ENCODE measurements at regions not wholly inside any gene's neighbourhood (a gene's known extent, or its start where the extent isn't known, plus 50 kb on each side); places are given as distances from the start of the nearest gene placed in this dataset.

DNA sequence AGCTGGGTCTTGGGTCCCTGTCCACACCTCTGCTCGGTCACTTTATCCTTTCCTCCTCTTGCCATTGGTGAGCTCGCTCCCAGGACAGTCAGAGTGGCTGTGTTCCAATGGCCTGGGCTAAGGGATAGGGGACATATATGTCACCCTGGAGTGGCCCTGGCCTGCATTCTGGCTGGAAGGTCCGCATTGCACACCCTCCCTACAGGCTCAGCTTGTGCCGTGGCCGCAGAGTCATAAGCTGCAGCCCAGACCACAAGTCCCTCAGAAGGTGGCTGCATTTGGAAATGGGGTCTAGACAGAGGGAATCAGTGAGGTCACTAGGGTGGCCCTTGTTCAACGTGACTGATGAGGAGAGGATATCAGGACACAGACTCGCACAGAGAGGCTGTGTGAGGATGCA, 363.8 kb upstream of the SHH start:
- TF ChIP-seq, protein P1, sequence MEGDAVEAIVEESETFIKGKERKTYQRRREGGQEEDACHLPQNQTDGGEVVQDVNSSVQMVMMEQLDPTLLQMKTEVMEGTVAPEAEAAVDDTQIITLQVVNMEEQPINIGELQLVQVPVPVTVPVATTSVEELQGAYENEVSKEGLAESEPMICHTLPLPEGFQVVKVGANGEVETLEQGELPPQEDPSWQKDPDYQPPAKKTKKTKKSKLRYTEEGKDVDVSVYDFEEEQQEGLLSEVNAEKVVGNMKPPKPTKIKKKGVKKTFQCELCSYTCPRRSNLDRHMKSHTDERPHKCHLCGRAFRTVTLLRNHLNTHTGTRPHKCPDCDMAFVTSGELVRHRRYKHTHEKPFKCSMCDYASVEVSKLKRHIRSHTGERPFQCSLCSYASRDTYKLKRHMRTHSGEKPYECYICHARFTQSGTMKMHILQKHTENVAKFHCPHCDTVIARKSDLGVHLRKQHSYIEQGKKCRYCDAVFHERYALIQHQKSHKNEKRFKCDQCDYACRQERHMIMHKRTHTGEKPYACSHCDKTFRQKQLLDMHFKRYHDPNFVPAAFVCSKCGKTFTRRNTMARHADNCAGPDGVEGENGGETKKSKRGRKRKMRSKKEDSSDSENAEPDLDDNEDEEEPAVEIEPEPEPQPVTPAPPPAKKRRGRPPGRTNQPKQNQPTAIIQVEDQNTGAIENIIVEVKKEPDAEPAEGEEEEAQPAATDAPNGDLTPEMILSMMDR (IDR thresholded peaks at IDR 0.05; ENCODE audit: insufficient read depth in 1 of 2, low read depth in 1 of 2, low read length in 1 of 2, severe bottlenecking in 1 of 2, unreplicated experiment in 1 of 2) = no peak
- CTCF ChIA-PET = no interaction called here
- POLR2A ChIA-PET = no interaction called here
- Histone ChIP-seq H3K27me3 (replicated peaks; ENCODE audit: control insufficient read depth, insufficient read depth, low read length) (no peaks in the 10 kb centered on the region; the same call in 1 of the 2 replicates), H3K4me3 (ENCODE audit: low read depth, low read length) (no peak overlapping the region), H3K9me3 (no peaks in the 10 kb centered on the region), H3K4me1 (no peaks in the 10 kb centered on the region), H3K36me3 (ENCODE audit: control insufficient read depth, insufficient read depth, low read length) (no peaks in the 10 kb centered on the region)
- no peak for DNase-seq
- intact Hi-C loops (cut with micrococcal nuclease; ENCODE audit: unreplicated experiment) = no loop called here
- Mint-ChIP-seq H3K4me1 (ENCODE audit: low read depth, unreplicated experiment) (no peaks in the 10 kb centered on the region), H3K4me3 (ENCODE audit: unreplicated experiment) (no peak overlapping the region), H3K27ac (ENCODE audit: unreplicated experiment) (no peak overlapping the region), H3K27me3 (ENCODE audit: insufficient read depth, unreplicated experiment) (no peaks in the 10 kb centered on the region), H3K36me3 (ENCODE audit: insufficient read depth, unreplicated experiment) (no peaks in the 10 kb centered on the region), H3K9me3 (ENCODE audit: unreplicated experiment) (no peaks in the 10 kb centered on the region)
- no TSS peak for BruUV-seq (replicated peaks)

DNA sequence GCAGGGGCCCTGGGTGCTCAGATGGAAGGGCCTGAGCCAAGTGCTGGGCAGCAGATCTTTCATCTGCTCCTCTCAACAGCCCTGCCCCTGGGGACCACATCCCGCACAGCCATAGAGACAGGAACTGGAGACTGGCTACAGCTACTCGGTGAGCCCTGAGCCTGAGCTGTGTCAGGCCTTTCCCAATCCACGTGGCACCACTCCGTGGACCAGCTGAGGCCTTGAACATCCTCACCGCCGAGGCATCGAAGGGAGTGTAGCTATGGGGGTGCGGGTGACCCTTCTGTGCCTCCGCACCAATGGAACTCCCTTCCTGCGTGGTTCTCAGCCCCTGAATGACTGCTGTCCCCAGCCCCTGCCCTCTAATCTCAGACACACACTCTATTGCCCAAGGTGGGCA, 362.7 kb upstream of the SHH start:
- Histone ChIP-seq H3K27me3 (replicated peaks; ENCODE audit: control insufficient read depth, insufficient read depth, low read length) (no peaks in the 10 kb centered on the region; the same call in 1 of the 2 replicates), H3K4me3 (ENCODE audit: low read depth, low read length) (no peak overlapping the region), H3K4me1 (no peaks in the 10 kb centered on the region), H3K36me3 (ENCODE audit: control insufficient read depth, insufficient read depth, low read length) (no peaks in the 10 kb centered on the region), H3K9me3 (no peaks in the 10 kb centered on the region)
- Mint-ChIP-seq H3K27ac (ENCODE audit: unreplicated experiment) (no peak overlapping the region), H3K4me3 (ENCODE audit: unreplicated experiment) (no peak overlapping the region), H3K36me3 (ENCODE audit: insufficient read depth, unreplicated experiment) (no peaks in the 10 kb centered on the region), H3K9me3 (ENCODE audit: unreplicated experiment) (no peaks in the 10 kb centered on the region), H3K27me3 (ENCODE audit: insufficient read depth, unreplicated experiment) (no peaks in the 10 kb centered on the region), H3K4me1 (ENCODE audit: low read depth, unreplicated experiment) (no peaks in the 10 kb centered on the region)
- no TSS peak for BruUV-seq (replicated peaks)
- TF ChIP-seq, protein P1 (IDR thresholded peaks at IDR 0.05; ENCODE audit: insufficient read depth in 1 of 2, low read depth in 1 of 2, low read length in 1 of 2, severe bottlenecking in 1 of 2, unreplicated experiment in 1 of 2) = no peak
- POLR2A ChIA-PET = no interaction called here
- CTCF ChIA-PET = no interaction called here
- intact Hi-C loops (cut with micrococcal nuclease; ENCODE audit: unreplicated experiment) = no loop called here
- DNase-seq = no peak

DNA sequence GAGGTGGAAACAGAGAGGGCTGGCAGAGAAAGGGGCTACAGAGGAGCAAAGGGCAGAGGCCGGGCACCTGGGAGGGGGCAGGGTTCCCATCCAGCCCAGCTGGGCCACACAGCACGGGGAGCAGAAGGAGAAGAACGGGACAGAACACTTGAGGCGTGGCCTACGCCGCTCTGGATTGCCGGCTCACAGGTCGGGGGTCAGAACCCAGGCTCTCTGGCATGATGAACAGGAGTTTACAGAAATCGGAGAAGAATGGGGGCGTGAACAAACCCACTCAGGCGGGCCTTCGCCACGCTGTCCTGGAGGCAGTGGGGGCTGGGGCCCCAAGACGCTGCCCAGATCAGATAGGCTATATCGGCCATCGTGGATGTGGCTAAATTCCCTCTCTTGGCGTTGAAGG, 362.2 kb upstream of the SHH start:
- Histone ChIP-seq H3K36me3 (ENCODE audit: control insufficient read depth, insufficient read depth, low read length) (no peaks in the 10 kb centered on the region), H3K4me1 (no peaks in the 10 kb centered on the region), H3K27me3 (replicated peaks; ENCODE audit: control insufficient read depth, insufficient read depth, low read length) (no peaks in the 10 kb centered on the region; the same call in 1 of the 2 replicates), H3K4me3 (ENCODE audit: low read depth, low read length) (no peak overlapping the region), H3K9me3 (no peaks in the 10 kb centered on the region)
- no peaks in the 10 kb centered on the region for H3K9me3 Mint-ChIP-seq (ENCODE audit: unreplicated experiment)
- POLR2A ChIA-PET = no interaction called here
- no peak overlapping the region for H3K4me3 Mint-ChIP-seq (ENCODE audit: unreplicated experiment)
- no peaks in the 10 kb centered on the region for H3K4me1 Mint-ChIP-seq (ENCODE audit: low read depth, unreplicated experiment)
- DNase-seq = no peak
- BruUV-seq (replicated peaks) = no TSS peak
- CTCF ChIA-PET = no interaction called here
- H3K36me3 Mint-ChIP-seq (ENCODE audit: insufficient read depth, unreplicated experiment) = no peaks in the 10 kb centered on the region
- intact Hi-C loops (cut with micrococcal nuclease; ENCODE audit: unreplicated experiment) = no loop called here
- H3K27ac Mint-ChIP-seq (ENCODE audit: unreplicated experiment) = no peak overlapping the region
- TF ChIP-seq, protein P1 (IDR thresholded peaks at IDR 0.05; ENCODE audit: insufficient read depth in 1 of 2, low read depth in 1 of 2, low read length in 1 of 2, severe bottlenecking in 1 of 2, unreplicated experiment in 1 of 2) = no peak
- no peaks in the 10 kb centered on the region for H3K27me3 Mint-ChIP-seq (ENCODE audit: insufficient read depth, unreplicated experiment)
